Vagina (tissue), 2 donors: ENCODE measurements at regions not wholly inside any gene's neighbourhood (a gene's known extent, or its start where the extent isn't known, plus 50 kb on each side); places are given as distances from the start of the nearest gene placed in this dataset.

Experiments
- POLR2A ChIP-seq, 2 donors: fragments of 450-650 bp; IDR thresholded peaks; one replicate each; pipeline ENCODE4 v1.6.1; 2017; ENCODE audit warnings: antibody characterized with exemption in 2 of 2, mild to moderate bottlenecking in 2 of 2, moderate library complexity in 2 of 2
- TF ChIP-seq, protein P1 (sequence below), 3 experiments: fragments of 450-650 bp in 2 of 3; fragments of 200-600 bp in 1 of 3; sonication (generic) in 1 of 3; IDR thresholded peaks; one replicate each; pipeline ENCODE4 v1.5.1; 2017 to 2019; ENCODE audit warnings: antibody characterized with exemption in 3 of 3, mild to moderate bottlenecking in 2 of 3, moderate library complexity in 2 of 3

DNA sequence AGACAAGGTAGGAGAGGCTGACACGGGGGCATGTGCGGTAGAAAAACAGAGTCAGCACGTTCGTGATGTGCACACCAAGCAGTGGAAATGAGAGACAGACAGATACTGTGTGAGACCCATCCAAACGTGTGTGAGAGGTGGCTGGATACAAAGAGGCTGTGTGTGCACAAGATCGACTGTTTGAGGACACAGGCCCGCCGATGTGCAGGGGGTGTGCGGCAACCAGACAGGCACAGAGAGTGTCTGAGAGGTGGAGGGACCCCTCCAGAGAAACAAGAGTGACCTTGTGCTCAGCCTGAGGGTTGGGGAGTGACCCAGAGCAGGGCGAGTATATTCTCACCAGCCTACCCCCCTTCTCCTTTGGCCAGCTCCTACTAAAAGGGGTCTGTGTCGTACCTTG, 97.8 kb upstream of the IPO9 start:
- TF ChIP-seq, protein P1, sequence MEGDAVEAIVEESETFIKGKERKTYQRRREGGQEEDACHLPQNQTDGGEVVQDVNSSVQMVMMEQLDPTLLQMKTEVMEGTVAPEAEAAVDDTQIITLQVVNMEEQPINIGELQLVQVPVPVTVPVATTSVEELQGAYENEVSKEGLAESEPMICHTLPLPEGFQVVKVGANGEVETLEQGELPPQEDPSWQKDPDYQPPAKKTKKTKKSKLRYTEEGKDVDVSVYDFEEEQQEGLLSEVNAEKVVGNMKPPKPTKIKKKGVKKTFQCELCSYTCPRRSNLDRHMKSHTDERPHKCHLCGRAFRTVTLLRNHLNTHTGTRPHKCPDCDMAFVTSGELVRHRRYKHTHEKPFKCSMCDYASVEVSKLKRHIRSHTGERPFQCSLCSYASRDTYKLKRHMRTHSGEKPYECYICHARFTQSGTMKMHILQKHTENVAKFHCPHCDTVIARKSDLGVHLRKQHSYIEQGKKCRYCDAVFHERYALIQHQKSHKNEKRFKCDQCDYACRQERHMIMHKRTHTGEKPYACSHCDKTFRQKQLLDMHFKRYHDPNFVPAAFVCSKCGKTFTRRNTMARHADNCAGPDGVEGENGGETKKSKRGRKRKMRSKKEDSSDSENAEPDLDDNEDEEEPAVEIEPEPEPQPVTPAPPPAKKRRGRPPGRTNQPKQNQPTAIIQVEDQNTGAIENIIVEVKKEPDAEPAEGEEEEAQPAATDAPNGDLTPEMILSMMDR (IDR thresholded peaks at IDR 0.05), result no peak
- no peak for TF ChIP-seq POLR2A (IDR thresholded peaks at IDR 0.05)
